ENCODE measurements at regions not wholly inside any gene's neighbourhood (a gene's known extent, or its start where the extent isn't known, plus 50 kb on each side); places are given as distances from the start of the nearest gene placed in this dataset.

- H3K9me3 ChIP-seq, result peaks cover 0 to 2% (median 0%) of the 10 kb centered on the region in 12 donors
- H3K4me1 ChIP-seq, result no peaks in the 10 kb centered on the region
- no peak overlapping the region for H3K4me3 ChIP-seq
- TF ChIP-seq, protein P1, sequence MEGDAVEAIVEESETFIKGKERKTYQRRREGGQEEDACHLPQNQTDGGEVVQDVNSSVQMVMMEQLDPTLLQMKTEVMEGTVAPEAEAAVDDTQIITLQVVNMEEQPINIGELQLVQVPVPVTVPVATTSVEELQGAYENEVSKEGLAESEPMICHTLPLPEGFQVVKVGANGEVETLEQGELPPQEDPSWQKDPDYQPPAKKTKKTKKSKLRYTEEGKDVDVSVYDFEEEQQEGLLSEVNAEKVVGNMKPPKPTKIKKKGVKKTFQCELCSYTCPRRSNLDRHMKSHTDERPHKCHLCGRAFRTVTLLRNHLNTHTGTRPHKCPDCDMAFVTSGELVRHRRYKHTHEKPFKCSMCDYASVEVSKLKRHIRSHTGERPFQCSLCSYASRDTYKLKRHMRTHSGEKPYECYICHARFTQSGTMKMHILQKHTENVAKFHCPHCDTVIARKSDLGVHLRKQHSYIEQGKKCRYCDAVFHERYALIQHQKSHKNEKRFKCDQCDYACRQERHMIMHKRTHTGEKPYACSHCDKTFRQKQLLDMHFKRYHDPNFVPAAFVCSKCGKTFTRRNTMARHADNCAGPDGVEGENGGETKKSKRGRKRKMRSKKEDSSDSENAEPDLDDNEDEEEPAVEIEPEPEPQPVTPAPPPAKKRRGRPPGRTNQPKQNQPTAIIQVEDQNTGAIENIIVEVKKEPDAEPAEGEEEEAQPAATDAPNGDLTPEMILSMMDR (IDR thresholded peaks at IDR 0.05), result no peak
- no peak for TF ChIP-seq POLR2A (IDR thresholded peaks at IDR 0.05)
- no peaks in the 10 kb centered on the region for H3K36me3 ChIP-seq
- ATAC-seq (no peak), DNase-seq (no peak)
- 67 to 82% (median 77%) methylated on average over 5 of the region's 5 CpGs for WGBS, 4 donors
- intact Hi-C loops (cut with DNase I), result no loop called here
- H3K27me3 ChIP-seq, result no peaks in the 10 kb centered on the region
- H3K27ac ChIP-seq, result no peak overlapping the region
These were observed 138.1 kb downstream of the LMNTD1 start for GRCh38 chr12:25415004-25415403.

DNA sequence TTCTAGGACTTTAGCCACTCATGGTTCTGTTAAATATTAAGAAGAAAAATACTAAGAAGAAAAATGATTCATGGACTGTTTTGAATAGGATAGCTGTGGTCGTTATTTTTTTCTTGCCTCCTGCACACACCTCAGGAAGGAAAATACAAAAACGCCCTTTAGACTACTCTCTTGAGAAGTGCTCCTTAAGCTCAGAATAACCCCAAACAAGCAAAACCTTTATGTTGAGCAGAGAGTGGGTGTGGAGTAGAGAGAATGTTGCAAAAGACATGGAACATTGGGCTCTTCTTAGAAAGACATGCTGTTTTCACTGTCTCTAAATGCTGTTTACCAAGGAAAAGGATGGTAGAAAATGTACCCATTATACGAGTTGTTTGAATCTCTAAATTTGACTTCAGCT, 140.3 kb downstream of the LMNTD1 start:
- Histone ChIP-seq H3K9me3 (peaks cover 0 to 2% (median 0%) of the 10 kb centered on the region in 12 donors), H3K36me3 (no peaks in the 10 kb centered on the region), H3K27ac (no peak overlapping the region), H3K4me1 (no peaks in the 10 kb centered on the region), H3K27me3 (no peaks in the 10 kb centered on the region), H3K4me3 (no peak overlapping the region)
- 66 to 78% (median 73%) methylated on average over 3 of the region's 3 CpGs for WGBS, 4 donors
- intact Hi-C loops (cut with DNase I), result no loop called here
- no peak for TF ChIP-seq POLR2A (IDR thresholded peaks at IDR 0.05)
- TF ChIP-seq, protein P1 (IDR thresholded peaks at IDR 0.05), result no peak
- no peak for DNase-seq
- ATAC-seq, result no peak

GRCh38 chr12:25404955-25405354, 148.1 kb downstream of the LMNTD1 start:
- Histone ChIP-seq H3K27me3 (peaks cover 0 to 5% (median 0%) of the 10 kb centered on the region in 9 donors), H3K4me3 (no peak overlapping the region), H3K4me1 (no peaks in the 10 kb centered on the region), H3K27ac (no peak overlapping the region), H3K9me3 (no peaks in the 10 kb centered on the region), H3K36me3 (no peaks in the 10 kb centered on the region)
- ATAC-seq (no peak), DNase-seq (no peak)
- TF ChIP-seq, protein P1 (IDR thresholded peaks at IDR 0.05), result no peak
- intact Hi-C loops (cut with DNase I), result loop anchor here in 1 of 10 donors (2.0 kb wide), 1 partner anchor 30 kb away; no protein-coding TSS in a partner anchor
- 69 to 85% (median 79%) methylated on average over 5 of the region's 5 CpGs for WGBS, 4 donors

- intact Hi-C loops (cut with DNase I), result no loop called here
- no peaks in the 10 kb centered on the region for H3K36me3 ChIP-seq
- DNase-seq (no peak), ATAC-seq (no peak)
- peaks cover 0 to 5% (median 0%) of the 10 kb centered on the region in 9 donors for H3K27me3 ChIP-seq
- no peaks in the 10 kb centered on the region for H3K4me1 ChIP-seq
- no peak overlapping the region for H3K27ac ChIP-seq
- WGBS, 4 donors, result 77 to 80% (median 79%) methylated on average over 3 of the region's 3 CpGs
- no peak overlapping the region for H3K4me3 ChIP-seq
- TF ChIP-seq, protein P1 (IDR thresholded peaks at IDR 0.05), result no peak
- no peak for TF ChIP-seq POLR2A (IDR thresholded peaks at IDR 0.05)
- no peaks in the 10 kb centered on the region for H3K9me3 ChIP-seq
These were observed 151.0 kb upstream of the KRAS start for GRCh38 chr12:25401547-25402345.
